GM19023 (cell line): ENCODE measurements at regions not wholly inside any gene's neighbourhood (a gene's known extent, or its start where the extent isn't known, plus 50 kb on each side); places are given as distances from the start of the nearest gene placed in this dataset.
"Not testable (repeated sequence)": the region's sequence is repeated elsewhere in the genome, so short reads cannot be mapped to it uniquely, and the experiment has no call there.

Experiments
- ATAC-seq: cut with Tn5 transposase; IDR thresholded peaks from one replicate; pipeline ENCODE4 v1.9.1; 2021; ENCODE audit warnings: mild to moderate bottlenecking, moderate library complexity; ENCODE audit not compliant: unreplicated experiment

DNA sequence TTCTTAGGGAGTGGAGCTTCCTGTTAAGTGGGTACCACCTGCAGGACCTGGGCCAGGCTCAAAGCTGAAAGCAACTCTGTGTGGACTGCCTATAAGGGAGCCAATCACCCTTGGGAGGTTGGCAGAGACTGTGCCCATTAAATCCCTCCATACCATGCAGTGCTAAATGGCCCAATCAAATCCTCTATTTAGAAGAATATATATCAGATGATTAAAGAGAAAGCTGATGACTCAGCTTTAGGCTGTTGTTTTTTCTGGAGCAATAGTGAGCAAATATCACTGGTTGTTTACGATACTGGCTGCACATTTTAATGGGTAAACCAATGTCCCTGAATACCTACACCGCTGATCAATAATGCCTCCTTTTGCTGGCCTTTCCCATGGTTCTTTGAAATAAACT is 101.3 kb downstream of the TMX1 start:
- ATAC-seq, result no peak

DNA sequence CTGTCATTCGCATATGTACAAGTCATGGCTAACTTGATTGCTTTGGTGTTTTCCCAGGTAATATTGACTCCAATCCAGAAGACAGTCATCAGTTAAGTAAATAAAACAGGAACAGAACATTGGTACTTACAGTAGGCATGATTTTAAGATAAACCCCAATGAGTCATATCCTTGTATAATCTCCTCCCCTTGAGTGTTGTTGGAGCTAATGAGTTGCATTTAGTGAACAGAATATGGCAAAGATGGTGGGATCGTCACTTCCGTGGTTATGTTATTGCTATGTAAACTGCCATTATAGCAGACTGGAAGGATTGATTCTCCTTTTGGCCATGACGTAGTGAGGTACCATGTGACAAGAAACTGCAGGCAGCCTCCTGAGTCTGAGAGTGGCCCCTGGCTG is 102.2 kb downstream of the TMX1 start:
- ATAC-seq, result no peak

DNA sequence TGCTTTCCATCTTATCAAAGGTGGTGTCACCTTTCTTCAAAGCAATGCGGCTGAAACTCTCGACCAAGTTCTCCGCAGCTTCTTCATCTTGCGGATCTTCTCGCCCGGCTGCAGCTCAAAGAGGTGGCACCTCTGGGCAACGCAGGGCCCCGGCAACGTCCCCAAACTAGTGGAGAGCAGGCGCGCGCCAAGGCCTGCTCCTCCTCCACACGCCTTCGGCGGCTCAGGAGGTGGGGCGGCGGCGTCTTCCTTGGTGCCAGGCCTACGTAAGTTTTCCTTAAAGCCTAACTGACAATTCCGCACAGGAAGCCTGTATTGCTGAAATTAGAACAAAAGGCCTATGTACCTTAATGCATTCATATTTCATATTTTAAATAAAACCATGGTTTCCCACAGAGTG is 112.0 kb downstream of the TMX1 start:
- no peak for ATAC-seq

DNA sequence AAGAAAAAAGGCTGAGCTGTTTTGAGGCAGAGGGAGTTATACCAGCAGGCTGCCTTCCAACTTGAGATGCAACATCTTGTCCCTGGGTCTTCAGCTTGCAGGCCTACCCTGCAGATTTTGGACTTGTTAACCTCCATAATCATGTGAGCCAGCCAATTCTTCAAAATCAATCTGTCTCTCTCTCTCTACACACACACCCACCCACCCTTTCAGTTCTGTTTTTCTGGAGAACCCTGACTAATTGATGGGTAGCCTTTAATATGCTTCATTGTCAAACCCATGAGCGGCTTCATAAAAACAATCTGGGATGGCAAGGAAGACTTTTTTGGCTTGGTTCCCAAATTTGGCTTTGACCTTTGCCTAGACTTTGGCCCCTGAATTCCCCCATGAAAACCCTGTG is 113.9 kb downstream of the TMX1 start:
- no peak for ATAC-seq

DNA sequence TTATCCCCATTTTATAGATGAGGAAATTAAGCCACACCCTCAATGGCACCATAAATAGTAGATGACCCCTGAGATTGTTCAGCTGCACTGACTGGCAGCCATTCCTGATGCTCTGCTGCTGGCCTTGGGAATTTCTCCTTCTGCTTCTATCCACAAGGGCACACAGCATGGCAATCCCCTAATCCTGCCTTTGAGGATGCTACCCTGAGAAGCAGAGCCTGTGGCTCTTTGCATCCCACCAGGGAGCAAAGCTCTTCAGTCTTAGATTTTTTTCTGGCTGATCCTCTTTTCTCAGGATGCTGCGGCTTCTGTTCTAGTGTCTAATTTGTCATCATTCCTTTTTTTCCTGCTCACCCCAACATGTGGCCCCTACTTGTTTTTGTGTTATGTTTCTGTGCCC is 114.8 kb downstream of the TMX1 start:
- no peak for ATAC-seq

DNA sequence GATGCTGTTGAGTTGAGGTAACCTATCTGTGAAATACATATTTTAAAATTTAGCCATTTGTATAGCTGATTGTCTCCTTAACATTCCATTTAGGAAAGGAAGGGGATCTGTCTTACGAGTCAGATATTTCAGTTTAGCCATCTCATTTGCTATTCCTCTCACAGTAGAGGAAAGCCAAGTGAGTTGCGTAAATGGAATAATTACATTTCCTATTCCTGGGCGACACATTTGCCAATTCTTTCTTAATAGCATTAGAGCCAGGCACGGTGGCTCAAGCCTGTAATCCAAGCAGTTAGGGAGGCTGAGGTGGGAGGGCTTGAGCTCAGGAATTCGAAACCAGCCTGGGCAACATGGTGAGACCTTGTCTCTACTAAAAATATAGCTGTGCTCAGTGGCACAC is 116.3 kb downstream of the TMX1 start:
- no peak for ATAC-seq

DNA sequence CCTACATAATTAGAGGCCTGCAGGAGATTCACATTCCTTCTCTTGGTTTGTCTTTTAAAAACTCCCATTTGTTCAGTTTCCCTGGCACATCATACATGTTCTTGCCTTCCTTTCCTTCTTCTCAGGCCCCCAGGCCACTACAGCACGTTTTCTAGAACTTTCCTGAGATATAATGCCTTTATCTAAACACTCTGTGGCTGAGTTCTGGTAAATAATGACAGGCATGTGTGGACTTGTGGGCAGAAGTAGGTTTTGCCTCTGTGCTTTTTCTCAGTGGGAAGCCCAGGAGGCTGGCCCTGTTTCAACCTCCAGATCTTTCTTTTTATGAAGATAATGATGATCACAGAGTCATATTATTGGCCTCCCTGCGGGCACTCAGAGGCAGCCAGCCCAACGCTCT is 117.2 kb downstream of the TMX1 start:
- no peak for ATAC-seq

DNA sequence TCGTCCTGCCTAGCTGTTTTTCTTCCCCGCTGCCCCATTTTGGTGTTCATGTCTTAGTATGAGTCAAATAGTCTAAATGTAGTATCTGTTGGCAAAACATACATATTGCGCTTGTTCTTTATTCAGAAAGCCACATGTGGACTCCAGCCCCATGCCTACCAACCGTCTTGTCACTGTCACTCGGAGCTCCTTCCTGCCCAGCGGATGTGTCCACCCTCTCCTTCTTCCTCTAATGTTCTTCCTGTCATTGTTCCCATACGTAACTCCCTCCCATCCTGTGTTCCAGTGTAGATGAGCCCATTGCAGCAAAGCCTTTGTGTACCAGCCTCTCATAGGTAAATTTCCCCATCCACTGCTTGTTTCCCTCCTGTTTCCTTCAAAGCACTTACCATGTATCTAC is 120.5 kb downstream of the TMX1 start:
- no peak for ATAC-seq

DNA sequence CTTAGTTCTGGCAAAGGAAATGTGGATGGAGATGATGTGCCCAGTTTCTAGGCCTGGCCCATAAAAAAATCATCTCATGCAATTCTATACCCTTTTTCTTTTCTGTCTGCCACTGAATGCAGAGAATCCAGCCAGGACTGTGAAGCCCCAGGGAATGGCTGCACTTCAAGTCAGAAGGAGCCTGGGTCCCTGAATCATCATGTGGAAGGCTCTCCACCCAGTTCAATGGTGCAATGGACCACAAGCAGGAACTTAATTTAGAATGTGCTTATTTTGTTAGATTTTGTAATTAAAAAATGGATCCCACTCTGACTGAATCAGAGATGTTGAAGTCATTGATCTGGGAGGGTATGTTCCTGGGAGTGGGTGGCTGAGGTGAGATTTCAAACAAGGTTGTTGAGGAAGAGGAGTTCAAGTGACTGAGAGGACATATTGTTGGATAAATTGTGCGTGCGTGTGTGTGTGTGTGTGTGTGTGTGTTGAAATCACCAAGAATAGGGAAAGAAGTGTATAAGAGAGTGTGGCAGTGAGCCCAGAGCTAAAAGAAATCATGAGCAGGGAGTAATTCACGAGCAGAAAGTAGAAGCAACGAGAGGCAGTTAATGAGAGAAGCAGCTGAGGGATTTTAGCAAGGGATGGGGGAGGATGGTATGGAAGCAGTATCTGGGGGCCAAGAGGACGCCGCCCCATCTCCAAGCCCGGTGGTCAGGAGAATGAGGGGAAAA is 125.4 kb downstream of the TMX1 start:
- no peak for ATAC-seq

DNA sequence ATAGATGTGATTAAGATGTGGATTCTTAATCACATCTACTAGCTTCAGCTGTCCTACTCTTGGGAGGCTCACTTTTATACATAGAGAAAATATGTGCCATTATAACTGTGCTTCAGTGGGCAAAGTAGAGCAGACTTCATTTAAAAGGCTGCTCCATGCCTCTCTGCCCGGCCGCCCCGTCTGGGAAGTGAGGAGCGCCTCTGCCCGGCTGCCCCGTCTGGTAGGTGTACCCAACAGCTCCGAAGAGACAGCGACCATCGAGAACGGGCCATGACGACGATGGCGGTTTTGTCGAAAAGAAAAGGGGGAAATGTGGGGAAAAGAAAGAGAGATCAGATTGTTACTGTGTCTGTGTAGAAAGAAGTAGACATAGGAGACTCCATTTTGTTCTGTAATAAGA is 126.4 kb downstream of the TMX1 start:
- ATAC-seq, result not testable (repeated sequence)

DNA sequence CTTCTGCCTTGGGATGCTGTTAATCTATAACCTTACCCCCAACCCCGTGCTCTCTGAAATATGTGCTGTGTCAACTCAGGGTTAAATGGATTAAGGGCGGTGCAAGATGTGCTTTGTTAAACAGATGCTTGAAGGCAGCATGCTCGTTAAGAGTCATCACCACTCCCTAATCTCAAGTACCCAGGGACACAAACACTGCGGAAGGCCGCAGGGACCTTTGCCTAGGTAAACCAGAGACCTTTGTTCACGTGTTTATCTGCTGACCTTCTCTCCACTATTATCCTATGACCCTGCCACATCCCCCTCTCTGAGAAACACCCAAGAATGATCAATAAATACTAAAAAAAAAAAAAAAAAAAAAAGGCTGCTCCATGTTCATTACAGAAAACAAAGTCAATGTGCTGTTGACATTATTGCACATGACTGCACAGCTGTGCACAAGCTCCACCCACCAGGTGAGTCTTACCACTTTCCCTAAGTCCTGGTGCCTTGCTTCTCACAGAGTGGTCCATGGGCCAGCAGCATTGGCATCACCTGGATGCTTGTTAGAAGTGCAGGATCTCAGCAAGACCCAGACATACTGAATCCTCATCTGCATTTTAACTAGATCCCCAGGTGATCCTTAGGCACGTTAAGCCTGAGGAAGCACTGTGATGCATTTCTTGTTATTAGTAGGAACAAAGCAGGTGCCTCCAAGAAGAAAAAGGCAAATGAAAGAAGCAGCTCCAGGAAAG is 127.0 kb downstream of the TMX1 start:
- ATAC-seq, result not testable (repeated sequence)

DNA sequence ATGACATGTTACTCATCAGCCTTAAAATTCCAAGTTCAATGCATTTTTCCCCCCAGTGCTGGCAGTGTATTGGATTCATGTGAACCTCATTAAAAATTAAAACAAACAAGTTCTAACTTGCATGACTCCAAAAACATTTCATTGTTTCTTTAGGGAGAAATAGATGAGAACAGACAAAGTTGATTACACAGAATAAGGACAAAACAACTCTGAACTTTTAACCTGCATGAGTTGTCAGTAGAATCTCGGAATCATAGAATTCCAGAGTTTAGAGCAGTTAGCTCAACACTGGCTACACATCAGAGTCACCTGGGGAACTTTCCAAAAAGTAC is 127.5 kb downstream of the TMX1 start:
- no peak for ATAC-seq

DNA sequence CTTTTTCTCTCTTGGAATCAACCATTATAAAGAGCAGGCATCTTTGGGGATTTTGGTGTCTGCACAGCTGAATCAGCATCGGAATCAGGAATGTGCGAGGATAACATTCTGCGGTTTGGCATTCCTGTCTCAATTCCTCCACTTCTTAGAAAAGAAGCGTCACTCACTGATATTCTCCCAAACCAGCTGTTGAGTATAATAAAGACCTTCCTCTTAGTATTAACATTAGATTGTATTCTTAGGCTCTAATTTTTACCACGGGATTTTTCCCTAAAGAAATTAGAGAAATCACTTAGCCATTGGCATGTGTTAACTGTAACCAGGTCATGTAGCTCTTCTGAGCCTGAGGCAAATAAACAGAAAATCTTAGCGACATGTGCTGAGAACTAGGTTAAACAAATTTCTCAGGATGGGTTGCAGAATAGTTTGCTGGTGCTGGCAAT is 128.7 kb downstream of the TMX1 start:
- ATAC-seq, result no peak

DNA sequence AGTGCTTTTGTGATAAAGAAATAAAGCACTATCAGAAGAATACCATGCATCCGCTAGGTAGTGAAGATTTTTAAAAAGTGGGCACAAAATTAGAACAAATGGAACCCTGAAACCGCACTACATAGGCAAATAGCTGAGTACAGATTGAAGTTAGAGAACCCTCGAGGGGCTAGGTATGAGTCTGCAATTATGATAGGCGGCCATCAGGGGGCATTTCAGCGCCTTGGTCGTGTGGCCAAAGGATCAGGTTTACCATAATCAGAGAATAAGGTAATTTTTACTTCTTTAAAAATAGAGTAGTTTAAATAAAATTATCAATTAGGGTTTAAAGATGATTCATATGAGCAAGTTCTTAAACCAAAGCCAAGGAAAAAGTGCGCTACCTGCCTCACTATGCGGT is 129.8 kb downstream of the TMX1 start:
- ATAC-seq, result no peak

DNA sequence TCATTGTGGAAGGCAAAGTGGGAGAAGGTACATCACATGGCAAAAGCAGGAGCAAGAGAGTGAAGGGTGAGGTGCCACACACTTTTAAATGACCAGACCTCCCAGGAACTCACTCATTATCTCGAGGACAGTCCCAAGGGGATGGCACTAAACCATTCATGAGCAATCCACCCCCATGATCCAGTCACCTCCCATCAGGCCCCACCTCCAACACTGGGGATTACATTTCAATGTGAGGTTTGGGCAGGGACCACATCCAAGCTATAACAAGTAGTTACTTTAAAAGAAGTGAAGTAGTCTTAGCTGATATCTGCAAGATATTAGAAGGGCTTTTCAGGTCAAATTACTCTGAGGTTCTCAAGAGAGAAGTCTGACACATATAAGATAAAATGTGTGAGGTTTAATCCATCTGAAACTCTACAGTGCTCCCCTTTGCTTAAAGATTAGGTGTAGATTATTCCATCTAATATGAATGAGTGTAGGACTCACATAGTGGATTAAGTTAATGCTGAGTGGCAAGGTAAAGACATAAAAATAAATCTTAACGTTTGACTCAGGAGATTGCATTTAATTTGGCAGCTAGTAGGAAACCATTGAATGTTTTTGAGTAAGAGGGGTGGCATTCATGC is 130.8 kb downstream of the TMX1 start:
- ATAC-seq, result no peak

DNA sequence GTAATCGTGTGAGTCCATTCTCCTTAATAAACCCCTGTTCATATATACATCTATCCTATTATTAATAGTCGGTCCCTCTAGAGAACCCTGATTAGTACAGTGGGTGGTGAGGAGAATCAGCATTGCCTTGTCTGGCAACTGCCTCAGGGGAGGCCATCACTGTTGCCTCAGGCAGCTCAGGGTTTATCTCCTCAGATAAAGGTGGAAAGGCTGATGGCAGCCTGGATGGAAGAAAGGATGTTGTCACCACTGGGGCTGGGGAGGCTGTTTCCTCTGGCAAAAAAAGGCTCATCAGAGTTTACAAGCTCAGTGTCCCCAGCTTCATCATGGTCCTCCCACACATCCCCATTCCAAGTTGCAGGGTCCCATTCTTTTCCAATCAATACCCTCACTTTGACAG is 137.1 kb downstream of the TMX1 start:
- ATAC-seq, result not testable (repeated sequence)

DNA sequence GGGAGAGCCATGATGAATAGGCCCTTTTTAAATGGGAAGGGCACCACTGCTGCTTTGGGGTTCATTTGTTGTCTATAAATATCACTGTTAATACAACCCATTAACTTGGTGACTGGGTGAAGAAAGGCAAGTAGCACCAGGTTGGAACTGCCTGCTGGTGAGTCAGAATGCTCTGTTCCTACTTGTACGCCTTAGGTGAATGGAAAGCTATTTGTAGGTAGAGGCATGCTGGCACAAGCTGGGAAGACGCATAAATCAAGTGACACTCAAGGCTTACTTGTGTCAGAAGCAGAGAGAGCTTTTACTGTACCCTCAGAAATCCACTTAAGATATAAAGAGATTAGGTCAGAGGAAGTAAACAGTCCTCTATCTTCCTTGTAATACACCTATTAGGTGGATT is 142.5 kb downstream of the TMX1 start:
- no peak for ATAC-seq

DNA sequence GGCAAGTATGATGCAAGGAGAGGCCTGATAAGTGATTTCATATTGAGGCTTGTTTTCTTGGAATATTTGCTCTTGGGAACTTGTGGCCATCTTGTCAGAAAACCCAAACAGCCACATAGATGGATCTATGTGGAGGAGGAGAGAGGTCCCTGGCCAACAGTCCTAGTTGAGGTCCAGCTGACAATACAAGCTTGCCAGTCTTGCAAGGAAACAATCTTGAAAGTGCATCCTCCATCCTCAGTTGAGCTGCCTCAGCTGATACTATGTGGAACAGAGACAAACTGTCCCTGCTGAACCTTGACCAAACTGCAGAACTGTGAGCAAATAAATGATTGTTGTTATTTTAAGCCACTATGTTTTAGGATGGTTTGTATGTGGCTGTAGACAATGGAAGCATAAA is 146.4 kb downstream of the TMX1 start:
- no peak for ATAC-seq

DNA sequence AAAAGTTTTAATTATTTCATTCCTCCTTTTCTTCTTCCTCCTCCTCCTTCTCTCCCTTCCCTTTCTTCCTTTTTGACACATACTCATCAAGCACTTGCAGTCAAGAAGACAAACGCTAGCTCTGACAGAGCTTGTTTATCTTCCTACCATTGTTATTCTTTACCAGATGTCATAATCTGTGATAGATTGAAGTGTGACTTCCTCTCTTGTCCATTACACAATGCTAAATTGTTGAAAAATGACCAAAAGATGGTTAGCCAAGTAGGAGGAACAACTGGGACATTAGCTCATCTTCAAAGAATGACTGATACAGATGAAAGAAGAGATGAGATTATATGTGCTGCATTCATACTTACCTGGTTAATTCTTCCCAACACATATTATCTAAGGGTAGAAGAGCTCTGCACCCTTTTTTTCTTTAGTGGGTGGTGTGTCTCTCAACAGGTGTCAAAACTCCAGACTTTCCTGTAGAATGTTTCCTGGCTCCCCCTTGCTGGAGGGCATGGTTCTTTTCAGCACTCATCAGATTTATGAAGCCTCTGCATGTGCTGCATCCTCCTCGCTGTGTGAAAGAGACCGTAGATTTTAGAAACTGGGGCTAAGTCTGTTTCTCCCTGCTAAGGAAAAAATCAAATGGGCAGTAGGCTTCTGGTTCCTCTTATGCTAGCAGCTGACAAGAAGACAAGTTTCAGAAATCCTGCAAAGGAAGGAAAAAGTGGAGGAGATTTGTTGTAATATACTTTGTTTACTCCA is 147.1 kb downstream of the TMX1 start:
- no peak for ATAC-seq

DNA sequence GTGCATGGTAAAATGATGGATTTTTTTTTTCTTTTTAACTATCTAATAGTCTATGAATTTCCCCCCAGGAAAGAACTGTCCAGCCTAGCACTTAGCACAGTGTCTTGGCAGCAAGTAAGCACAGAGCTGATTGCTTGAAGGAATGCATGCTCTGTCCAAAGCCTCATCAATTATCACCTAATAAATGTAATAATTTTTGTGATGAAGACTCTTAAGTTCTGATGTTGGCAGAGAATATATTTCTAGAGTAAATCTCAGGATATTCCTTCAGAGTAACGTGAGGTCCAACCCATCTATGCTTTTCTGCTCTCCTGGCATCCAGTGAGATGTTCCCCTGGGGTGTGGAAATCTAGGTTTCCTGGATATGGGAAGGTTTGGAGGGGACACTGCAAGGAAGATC is 152.4 kb downstream of the TMX1 start:
- ATAC-seq, result no peak

DNA sequence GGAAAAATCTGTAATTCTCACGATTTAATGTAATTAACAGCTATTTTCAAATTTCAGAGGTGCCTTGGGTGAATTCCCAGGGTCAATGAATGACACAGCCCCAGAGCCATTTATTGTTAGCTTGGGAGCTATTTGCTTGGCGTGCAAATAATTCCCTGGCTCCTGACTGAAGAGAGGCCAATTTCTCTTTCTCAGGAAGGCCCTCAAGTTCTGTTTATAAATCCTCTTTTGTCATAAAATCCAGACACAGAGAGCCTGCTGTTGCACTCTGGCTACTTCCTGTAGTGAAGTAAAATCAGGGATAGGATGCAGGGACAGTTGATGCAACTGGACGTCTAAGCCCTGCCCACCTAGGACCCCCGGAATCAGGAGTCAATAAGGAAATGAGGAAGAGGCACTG is 154.3 kb downstream of the TMX1 start:
- no peak for ATAC-seq

DNA sequence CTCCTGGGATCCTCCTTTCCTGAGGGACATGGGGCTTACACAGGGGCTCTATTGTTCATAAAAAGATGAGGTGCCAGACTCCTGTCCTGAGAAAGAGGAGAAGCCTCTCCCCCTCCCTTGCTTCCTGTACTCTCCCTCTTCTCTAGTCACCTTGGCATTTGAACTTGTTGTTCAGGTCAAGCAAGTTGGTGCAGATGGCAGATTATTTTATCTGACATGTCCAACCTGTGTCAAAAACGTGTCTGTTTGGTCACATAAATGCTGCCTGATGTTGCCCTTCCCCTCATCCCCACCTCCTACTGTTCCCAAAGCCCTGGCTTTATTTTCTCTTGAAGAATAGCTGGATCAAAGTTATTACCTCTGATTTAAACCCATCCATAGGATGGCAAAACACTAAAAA is 154.8 kb downstream of the TMX1 start:
- ATAC-seq, result no peak
